PC-3 (cell line): ENCODE measurements at regions not wholly inside any gene's neighbourhood (a gene's known extent, or its start where the extent isn't known, plus 50 kb on each side); places are given as distances from the start of the nearest gene placed in this dataset.

ENCODE experiments used
- ATAC-seq: fragments of 200-7000 bp; cut with Tn5 transposase; 2 replicates; pipeline ENCODE4 v1.9.1; 2020; ENCODE audit warnings: mild to moderate bottlenecking, moderate library complexity
- BruUV-seq: library from RNA; stranded (reverse); fragments of 400-500 nt; replicated peaks from 2 replicates; lab custom pipeline; 2021; lab: Mats Ljungman, UMichigan
- CTCF ChIA-PET: fragments of 300-600 bp; sonication (Branson Sonifier 250); formaldehyde crosslinking; loops from one replicate; lab custom pipeline; 2022; ENCODE audit warnings: antibody characterized with exemption; lab: Charles Lee
- POLR2A ChIA-PET: fragments of 300-600 bp; sonication (Branson Sonifier 250); formaldehyde crosslinking; loops from one replicate; lab custom pipeline; 2022; ENCODE audit warnings: antibody characterized with exemption; ENCODE audit not compliant: unreplicated experiment; lab: Charles Lee
- DNase-seq: peaks from one replicate; pipeline ENCODE4 v3.0.0-alpha.2; 2015
- H2AFZ ChIP-seq: fragments of 300-600 bp; sonication (generic); 2 replicates; pipeline ENCODE4 v1.6.0; 2016; ENCODE audit warnings: antibody characterized with exemption, low read length
- H3F3A ChIP-seq: fragments of 300-600 bp; sonication (generic); one replicate; pipeline ENCODE4 v1.6.0; 2017; ENCODE audit warnings: antibody characterized with exemption, low read length, control low read depth, mild to moderate bottlenecking; ENCODE audit not compliant: unreplicated experiment
- H3K27ac ChIP-seq: fragments of 300-600 bp; sonication (generic); 2 replicates; pipeline ENCODE4 v1.5.1; 2016; ENCODE audit warnings: mild to moderate bottlenecking, low read length
- H3K27me3 ChIP-seq: fragments of 300-600 bp; sonication (generic); 2 replicates; pipeline ENCODE4 v1.6.1; 2016; ENCODE audit warnings: low read length, mixed read lengths
- H3K36me3 ChIP-seq: fragments of 300-600 bp; sonication (generic); 2 replicates; pipeline ENCODE4 v1.6.1; 2016; ENCODE audit warnings: low read depth, mixed run types, low read length, mixed read lengths
- H3K4me1 ChIP-seq: fragments of 300-600 bp; sonication (generic); 2 replicates; pipeline ENCODE4 v1.5.1; 2016; ENCODE audit warnings: low read length; ENCODE audit not compliant: insufficient read depth
- H3K4me2 ChIP-seq: fragments of 300-600 bp; sonication (generic); 2 replicates; pipeline ENCODE4 v1.6.0; 2016; ENCODE audit warnings: low read length
- H3K4me3 ChIP-seq: fragments of 300-600 bp; sonication (generic); 2 replicates; pipeline ENCODE4 v1.5.1; 2016; ENCODE audit warnings: mild to moderate bottlenecking, low read length, mixed read lengths
- H3K79me2 ChIP-seq: fragments of 300-600 bp; sonication (generic); 2 replicates; pipeline ENCODE4 v1.6.1; 2017; ENCODE audit warnings: low read length, mixed read lengths
- H3K9ac ChIP-seq: fragments of 300-600 bp; sonication (generic); 2 replicates; pipeline ENCODE4 v1.6.0; 2016; ENCODE audit warnings: mild to moderate bottlenecking, low read length
- H3K9me2 ChIP-seq: fragments of 300-600 bp; sonication (generic); replicated peaks from 2 replicates; pipeline ENCODE4 v1.6.1; 2016; ENCODE audit warnings: mixed run types, low read length, mixed read lengths
- H3K9me3 ChIP-seq: fragments of 300-600 bp; sonication (generic); 2 replicates; pipeline ENCODE4 v1.6.1; 2016; ENCODE audit warnings: low read length, mixed read lengths
- H4K20me1 ChIP-seq: fragments of 300-600 bp; sonication (generic); 2 replicates; pipeline ENCODE4 v1.6.1; 2016; ENCODE audit warnings: low read length, mixed read lengths
- CTCF ChIP-seq: fragments of 300-600 bp; sonication (generic); conservative IDR thresholded peaks from 2 replicates; pipeline ENCODE4 v1.5.1; 2017; ENCODE audit warnings: antibody characterized with exemption, low read depth, mild to moderate bottlenecking, low read length
- EZH2 ChIP-seq: fragments of 300-600 bp; sonication (generic); IDR thresholded peaks from one replicate; pipeline ENCODE4 v1.6.1; 2017; ENCODE audit warnings: antibody characterized with exemption, mild to moderate bottlenecking, low read length; ENCODE audit not compliant: unreplicated experiment
- EZH2phosphoT487 ChIP-seq: fragments of 300-600 bp; sonication (generic); IDR thresholded peaks from 2 replicates; pipeline ENCODE4 v1.6.1; 2018; ENCODE audit warnings: mild to moderate bottlenecking, antibody characterized with exemption, low read length, borderline replicate concordance
- intact Hi-C: fragments of 100-400 bp; cut with micrococcal nuclease; formaldehyde crosslinking; loops from 2 replicates; pipeline ENCODE4 v1.9.0; 2023

- no peak overlapping the region for H3K4me3 ChIP-seq
- no peaks in the 10 kb centered on the region for H3K36me3 ChIP-seq
- no peak overlapping the region for H3K9ac ChIP-seq
- POLR2A ChIA-PET: interaction anchor here (0.6 kb wide), 1 partner anchor 20 kb away, joined by 3 read pairs; no protein-coding TSS in a partner anchor
- no peak for DNase-seq
- no peak overlapping the region for H3K4me2 ChIP-seq
- TF ChIP-seq EZH2 (no peak), CTCF (no peak), EZH2phosphoT487 (no peak)
- no peaks in the 10 kb centered on the region for H4K20me1 ChIP-seq
- no peak for ATAC-seq
- H3K4me1 ChIP-seq: no peaks in the 10 kb centered on the region
- no peaks in the 10 kb centered on the region for H3K79me2 ChIP-seq
- no peaks in the 10 kb centered on the region for H3K9me3 ChIP-seq
- no peak overlapping the region for H2AFZ ChIP-seq
- no peaks in the 10 kb centered on the region for H3F3A ChIP-seq
- intact Hi-C loops: no loop called here
- no peaks in the 10 kb centered on the region for H3K9me2 ChIP-seq
- no peaks in the 10 kb centered on the region for H3K27me3 ChIP-seq
- H3K27ac ChIP-seq: no peak overlapping the region
- CTCF ChIA-PET: no interaction called here
- BruUV-seq: no TSS peak
Measured at GRCh38 chr12:20282401-20282800, 85.9 kb upstream of the PDE3A start.

- intact Hi-C loops: no loop called here
- Histone ChIP-seq H3K9me3 (no peaks in the 10 kb centered on the region), H2AFZ (no peak overlapping the region), H3K4me1 (no peaks in the 10 kb centered on the region), H3K4me2 (no peak overlapping the region), H3K36me3 (no peaks in the 10 kb centered on the region), H3K9ac (no peak overlapping the region), H3K9me2 (no peaks in the 10 kb centered on the region), H3K79me2 (no peaks in the 10 kb centered on the region), H3K4me3 (no peak overlapping the region), H3K27me3 (no peaks in the 10 kb centered on the region), H3K27ac (no peak overlapping the region), H4K20me1 (no peaks in the 10 kb centered on the region), H3F3A (no peaks in the 10 kb centered on the region)
- CTCF ChIA-PET: no interaction called here
- DNase-seq (no peak), ATAC-seq (no peak)
- TF ChIP-seq CTCF (no peak), EZH2phosphoT487 (no peak), EZH2 (no peak)
- no TSS peak for BruUV-seq
- POLR2A ChIA-PET: no interaction called here
Measured at GRCh38 chr12:20283482-20283881, 84.9 kb upstream of the PDE3A start.

GRCh38 chr12:20289520-20289919 is 78.8 kb upstream of the PDE3A start:
- DNase-seq (peak; percentile 24), ATAC-seq (peak; percentile 62)
- Histone ChIP-seq H3K36me3 (no peaks in the 10 kb centered on the region), H3K4me2 (no peak overlapping the region), H3K9me3 (no peaks in the 10 kb centered on the region), H2AFZ (no peak overlapping the region), H3K79me2 (no peaks in the 10 kb centered on the region), H3K4me1 (no peaks in the 10 kb centered on the region), H3K27me3 (no peaks in the 10 kb centered on the region), H3K27ac (peak overlapping the region; percentile 36), H3F3A (no peaks in the 10 kb centered on the region), H3K9ac (no peak overlapping the region), H3K4me3 (no peak overlapping the region), H3K9me2 (no peaks in the 10 kb centered on the region), H4K20me1 (no peaks in the 10 kb centered on the region)
- intact Hi-C loops: no loop called here
- no TSS peak for BruUV-seq
- POLR2A ChIA-PET: no interaction called here
- TF ChIP-seq EZH2phosphoT487: no peak
- no peak for TF ChIP-seq EZH2
- no peak for TF ChIP-seq CTCF
- CTCF ChIA-PET: no interaction called here
